Activated T-helper 9 cell treated with anti-CD3 and anti-CD28 coated beads, Interleukin-2, amount 50 U/mL, for 16 hours (primary cell): ENCODE measurements at regions not wholly inside any gene's neighbourhood (a gene's known extent, or its start where the extent isn't known, plus 50 kb on each side); places are given as distances from the start of the nearest gene placed in this dataset.
A peak's percentile ranks its signal among the peaks of the same experiment; 100 is the strongest.
"Not testable (repeated sequence)": the region's sequence is repeated elsewhere in the genome, so short reads cannot be mapped to it uniquely, and the experiment has no call there.

Experiments used
- DNase-seq: peaks from one replicate; pipeline ENCODE4 v3.0.0-alpha.2; 2020; ENCODE audit warnings: low read depth

DNA sequence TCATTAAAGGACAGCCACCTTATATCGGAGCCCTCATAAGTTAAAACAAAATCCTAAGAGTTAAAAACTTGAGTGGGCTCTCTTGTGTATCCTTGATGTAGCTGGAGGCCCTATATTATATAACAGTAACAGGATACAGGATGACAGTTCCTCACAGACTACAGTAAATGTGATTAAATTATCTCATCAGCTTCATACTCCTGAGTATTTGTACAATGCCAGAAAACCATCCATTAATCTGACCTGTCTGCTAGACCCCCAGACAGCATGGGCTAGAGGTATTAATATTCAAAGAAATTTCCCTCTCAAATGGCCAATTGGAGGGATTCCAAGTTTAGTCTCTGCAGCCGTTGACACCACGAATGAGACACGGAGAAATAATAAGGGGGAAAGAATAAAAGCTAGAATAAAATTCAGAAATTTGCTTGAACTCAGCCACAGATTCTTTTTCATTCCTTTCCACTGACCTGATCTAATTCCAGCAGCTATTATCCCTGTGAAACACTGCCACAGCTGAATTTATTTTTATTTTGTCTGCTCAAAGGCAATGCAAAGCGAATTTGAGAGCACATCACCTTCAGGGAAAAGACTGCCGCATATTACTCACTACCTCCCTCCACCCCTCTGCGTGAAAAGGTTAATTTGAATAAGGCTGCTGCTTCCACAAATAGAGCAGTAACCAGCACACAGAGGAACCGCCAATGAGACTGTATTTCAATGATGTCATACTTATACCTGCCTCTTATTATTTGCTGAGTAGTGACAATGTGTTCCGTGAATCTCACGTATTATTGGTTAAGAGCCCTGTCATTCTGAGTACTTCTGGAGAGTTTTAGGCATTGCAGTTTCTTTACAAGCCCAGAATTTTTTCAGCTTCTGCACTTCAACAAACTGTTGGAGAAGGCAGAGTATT, 155.9 kb upstream of the KLF12 start:
- DNase-seq: peak; percentile 3

DNA sequence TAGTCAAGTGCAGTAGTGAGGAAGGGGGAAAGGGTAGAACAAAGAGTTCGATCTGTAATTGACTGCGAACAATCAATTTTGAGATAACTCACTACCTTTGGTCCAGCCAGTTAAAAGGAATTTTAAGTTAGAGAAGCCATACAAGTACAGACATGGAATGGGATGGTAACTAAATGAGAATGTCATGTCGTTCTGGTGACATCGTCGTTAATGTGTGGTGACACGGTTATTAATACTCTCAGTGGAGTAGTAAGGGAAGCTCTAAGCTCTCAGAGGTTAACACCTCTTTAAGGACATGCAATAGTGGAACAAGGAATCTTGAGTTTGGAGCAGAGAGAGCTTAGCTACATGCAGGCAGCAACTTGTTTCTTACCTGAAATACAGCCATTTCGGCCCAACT, 154.9 kb upstream of the KLF12 start:
- DNase-seq: no peak

DNA sequence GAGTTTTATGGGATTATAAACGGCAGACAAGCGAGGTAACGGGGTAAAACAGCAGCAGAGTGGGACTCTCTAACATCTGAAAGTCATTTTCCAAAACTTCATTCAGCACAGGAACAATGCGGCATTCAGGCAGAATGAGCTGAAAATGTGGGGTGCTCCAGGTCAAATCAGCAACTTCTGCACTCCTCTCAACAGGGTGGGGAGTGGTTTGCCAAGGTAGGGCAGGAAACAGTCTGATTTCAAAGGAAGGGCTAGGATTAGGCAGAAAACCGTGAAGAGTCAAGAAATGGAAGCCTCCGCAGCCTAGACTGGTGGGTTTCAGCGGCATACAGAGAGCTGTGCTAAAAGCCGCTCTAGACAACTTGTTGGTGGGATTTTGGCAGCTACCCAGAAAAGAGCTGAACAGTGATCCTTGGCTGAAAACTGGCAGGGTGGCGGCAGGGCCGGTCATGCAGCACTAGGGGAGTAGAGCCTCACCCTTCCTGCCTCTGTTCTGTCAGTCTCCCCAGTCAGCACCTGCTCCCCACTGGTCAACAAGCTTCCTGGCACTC, 154.2 kb upstream of the KLF12 start:
- peak; percentile 6 for DNase-seq

DNA sequence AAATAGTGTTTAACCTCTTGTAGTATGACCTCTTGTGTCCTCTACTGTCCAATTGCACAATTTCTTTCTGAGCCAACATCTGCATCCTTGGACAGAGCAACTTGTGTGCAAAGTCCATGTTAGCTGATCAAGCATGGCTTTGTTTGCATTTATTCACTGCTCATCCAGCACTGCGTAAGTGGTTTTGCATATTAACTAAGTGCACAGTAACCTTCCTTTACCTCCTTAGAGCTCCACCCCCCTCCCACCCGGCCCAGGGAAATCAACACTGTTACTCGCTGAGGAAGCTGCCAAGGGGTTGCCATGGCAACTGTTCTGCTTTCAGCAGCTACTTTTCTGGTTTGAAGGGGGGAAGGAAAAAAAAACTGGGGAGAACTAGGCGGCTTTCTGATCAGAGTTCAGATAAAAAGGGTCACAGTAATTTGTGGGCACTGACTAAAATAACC, 153.5 kb upstream of the KLF12 start:
- peak; percentile 75 for DNase-seq

DNA sequence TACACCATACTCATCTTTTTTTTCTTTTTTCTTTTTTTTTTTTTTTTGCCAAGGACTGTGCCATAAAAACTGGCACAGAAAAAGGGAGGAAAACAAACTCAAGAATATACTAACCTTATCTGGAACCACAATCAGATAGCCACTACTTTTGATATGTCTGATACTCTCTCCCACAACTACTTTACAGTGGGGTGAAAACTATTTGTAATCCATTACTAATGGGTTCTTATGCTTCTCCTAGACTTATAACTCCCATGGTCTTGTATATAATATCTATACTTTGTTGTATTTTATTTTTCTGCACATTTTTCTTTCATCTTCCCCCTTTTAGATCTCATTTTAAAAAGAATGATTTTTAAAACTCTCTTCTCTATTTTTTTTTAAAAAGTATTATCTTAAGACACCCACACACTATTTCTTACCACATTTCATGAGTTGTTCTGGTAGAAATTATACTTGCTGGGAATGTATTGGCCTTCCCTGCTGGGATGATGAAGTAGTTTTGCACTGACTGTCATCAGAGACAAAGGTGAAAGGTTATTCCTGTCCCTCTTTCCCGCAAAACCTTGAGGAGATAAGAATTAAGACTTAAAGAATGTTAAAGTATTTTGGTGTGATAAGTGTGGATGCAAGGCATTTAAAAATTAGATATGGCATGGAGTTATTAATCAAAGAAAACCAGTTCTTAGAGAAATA, 146.7 kb upstream of the KLF12 start:
- no peak for DNase-seq

DNA sequence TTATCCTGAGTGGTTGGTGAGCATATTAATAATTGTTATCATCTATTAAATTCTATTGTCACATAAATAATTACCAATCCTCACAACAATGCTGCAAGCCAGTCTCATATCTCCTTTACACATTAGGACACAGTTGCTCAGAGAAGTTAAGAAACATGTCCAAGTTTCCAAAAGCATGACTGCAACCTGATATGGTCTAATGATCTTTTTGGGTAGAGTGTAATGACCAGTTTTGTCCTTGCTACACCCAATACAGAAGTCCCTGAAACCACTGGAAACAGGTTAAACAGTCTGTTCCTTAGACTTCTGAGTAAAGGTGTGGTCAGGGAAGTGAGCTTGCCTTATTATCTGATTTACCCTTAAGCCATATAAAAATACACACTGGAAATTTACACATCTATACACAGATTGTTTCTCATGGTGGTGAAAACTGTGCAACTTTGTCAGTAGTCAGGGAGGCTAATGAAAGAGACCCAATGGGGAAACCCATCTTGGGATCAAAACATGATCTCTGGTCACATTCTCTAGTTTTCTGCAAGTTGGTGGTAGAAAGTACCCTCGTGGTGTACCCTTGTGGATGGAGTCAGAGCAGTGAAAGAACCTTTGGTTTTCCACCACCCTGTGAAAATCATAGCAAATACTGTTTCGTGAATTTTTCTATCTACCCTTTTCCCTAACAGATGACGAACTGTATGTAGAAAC, 146.0 kb upstream of the KLF12 start:
- DNase-seq: no peak

DNA sequence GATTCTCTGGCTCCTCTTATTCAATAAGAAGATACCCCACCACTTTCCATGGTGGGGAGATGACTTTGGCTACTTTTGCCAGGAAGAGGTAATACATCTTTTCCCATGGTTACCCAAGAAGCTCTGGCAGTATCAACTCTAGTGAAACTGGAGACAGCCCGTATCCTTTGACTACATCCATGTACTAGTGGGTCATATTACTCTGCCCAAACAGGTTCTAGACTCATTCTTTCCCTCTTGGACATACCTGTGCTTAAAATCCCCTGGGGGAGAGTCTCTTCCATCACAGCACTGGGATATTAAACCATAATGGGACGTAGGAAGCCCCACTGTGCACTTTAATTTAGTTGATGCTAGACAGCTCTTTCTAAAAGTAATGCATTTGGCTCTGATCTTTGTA, 144.7 kb upstream of the KLF12 start:
- no peak for DNase-seq

DNA sequence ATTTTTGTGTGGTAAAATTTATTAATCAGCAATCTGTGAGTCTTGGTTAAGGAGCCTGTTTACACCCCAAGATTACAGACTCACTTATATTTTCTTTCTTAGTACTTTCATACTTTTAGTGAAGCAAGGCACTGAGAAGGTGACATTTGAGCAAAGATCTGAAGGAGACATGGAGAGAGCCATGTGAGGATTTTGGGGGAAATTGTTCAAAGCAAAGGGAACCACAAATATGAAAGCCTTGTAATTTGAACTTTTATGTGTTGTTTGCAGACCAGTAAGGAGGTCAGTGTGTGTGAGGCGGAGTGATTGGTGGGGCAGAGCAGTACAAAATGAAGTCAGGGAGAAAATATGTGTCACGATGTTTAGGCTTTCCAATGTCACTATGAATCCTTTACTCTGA, 140.7 kb upstream of the KLF12 start:
- no peak for DNase-seq

DNA sequence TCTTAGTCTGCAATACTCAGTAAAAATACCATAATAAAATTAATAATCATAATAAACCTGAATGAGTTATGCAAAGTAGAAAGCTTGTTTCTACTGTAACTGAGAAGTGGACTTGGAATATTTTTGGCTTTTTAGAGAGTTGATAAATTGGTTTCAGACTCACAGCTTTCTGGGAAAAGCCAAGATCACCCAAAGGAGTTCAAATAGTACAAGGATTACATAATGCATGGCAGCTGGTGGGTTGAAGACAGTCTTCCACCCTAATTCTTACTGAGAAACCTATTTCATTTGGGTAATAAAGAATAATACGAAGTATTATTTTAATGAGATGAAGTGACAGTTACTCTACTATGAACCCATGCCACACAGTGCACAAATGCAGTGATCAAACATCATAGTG, 139.4 kb upstream of the KLF12 start:
- no peak for DNase-seq

DNA sequence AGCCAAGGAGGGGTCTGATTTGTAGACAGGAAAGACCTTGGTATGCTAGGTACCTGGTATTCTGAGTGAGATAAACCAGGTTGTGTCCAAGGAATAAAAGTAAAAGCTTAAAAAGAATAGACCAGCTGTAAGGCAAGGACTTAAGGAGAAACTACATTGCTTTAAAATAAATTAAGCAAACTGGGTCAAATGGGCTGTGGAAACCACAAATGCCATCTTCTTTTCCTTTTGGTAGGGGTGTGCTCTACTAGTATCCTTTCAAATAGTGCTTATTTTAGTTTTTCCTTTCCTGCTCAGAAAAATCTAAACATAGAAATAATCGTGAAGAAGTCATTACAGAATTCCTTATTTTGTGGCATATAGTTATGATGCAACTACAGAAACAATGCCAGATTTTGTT, 138.6 kb upstream of the KLF12 start:
- no peak for DNase-seq

DNA sequence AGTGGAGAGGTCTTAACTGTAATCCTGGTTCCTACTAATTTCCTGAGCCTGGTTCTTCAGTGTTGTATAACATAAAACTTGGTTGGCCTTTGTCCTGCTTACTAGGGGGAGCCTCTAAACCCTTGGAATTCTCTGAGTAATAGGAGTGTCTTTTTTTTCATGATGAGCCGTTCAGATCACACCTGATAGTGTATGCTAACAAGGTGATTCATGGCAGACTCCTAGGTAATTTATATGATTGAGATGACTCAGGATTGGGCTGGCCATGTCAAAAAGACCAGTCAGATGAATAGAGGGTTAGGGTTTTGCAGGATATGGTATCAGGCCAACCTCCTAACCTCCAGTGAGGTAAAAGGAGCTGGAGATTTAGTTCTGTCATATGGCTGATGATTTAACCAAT, 135.8 kb upstream of the KLF12 start:
- no peak for DNase-seq

DNA sequence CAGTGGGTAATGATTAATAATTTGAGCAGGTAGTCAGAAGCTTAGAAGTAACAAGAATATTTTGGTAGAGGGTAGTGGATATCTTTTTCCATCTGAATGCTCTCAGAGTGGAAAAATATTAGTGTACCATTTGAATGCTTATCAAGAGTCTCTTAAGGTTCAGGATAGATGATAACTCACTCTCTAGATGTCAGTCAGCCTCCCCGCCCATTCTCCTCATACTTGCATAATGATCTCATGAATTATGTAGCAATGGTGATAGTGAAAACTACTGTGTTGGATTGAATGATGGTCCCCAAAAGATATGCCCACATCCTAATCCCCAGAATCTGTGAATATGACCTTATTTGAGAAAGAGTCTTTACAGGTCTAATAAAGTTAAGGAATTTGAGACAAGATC, 132.7 kb upstream of the KLF12 start:
- no peak for DNase-seq

DNA sequence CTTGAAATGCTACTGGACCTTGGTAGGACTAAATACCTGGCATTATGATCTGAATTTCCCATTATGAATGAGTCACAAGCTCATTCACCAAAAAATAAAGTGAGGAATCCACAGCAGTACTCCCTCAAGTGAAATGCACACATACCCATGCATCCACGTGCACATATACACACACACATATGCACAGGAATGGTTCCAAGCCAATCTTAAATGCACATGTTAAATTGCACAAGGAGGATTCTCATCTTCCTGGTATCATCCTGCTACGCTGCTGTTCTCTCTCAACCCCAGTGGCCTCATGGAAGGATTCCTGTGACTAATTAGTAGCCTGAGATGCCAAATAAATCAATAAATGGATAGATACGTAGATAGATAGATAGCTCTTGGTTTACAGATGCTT, 132.1 kb upstream of the KLF12 start:
- no peak for DNase-seq

DNA sequence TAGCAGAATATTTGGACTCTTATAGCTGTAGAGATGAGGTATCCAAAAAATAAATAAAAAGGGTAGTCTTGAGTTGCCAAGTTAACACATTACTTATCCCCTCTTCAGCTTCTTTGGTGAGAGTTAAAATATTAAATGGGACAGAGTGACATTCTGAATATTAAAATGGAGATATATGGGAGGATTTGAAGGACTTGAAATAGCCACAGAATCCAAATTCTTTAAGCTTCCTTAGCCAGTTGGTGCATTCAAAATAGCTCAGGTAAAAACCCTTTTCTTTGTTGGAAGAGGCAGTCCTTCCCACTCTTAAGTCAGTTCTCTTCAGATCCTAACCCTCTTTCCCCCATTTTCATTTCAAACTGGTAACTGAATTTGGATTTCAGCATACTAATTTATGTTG, 130.1 kb upstream of the KLF12 start:
- DNase-seq: no peak

DNA sequence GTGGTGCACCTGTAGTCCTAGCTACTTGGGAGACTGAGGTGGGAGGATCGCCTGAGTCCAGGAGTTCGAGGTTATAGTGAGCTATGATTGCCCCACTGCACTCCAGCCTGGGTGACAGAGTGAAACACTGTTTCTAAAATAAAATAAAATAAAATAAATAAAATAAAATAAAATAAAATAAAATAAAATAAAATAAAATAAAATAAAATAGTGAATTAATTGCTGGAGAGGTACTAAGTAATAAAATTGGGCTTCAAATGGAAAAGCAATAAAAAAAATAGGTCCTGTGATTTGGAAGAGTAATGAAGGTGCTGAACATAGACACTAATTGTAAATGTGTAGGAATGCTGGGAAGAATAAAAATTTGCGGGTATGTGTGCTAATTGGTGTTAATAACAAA, 126.2 kb upstream of the KLF12 start:
- not testable (repeated sequence) for DNase-seq

DNA sequence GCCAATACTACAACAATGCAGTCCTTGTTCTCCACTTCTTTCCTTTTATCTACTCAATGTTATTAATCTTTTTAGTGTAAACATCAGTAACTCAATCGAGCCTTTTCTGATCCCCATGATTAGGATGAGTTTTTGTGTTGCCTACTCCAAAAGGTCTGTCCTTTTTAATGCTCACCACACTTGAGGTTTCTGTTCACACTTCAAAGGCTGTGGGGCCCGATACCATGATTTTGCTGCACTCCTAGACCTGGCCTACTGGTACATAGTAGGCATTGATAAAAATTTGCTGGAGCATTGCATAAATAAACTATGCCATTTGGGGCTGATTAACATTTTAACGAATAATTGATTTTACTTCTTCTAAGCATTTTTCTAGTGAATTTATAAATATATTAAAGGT, 125.4 kb upstream of the KLF12 start:
- DNase-seq: no peak

DNA sequence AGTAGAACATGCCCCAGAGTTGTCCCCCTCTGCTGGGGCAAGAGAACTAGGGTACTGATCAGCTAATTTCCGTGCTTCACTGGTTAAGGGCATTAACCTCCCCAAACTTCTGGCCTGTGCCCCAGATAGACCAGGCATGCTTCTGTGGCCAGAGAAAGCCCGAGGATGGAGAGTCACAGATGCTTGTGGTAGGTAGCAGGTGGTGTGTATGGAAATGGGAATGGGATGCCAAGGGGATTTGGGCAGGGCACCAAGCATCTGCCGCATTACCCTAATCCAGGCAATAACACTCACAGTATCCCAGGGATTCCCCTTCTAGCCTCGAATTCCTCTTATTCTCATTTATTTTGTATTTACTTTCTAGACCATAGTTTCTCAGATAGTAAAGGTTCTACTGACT, 124.8 kb upstream of the KLF12 start:
- DNase-seq: no peak

DNA sequence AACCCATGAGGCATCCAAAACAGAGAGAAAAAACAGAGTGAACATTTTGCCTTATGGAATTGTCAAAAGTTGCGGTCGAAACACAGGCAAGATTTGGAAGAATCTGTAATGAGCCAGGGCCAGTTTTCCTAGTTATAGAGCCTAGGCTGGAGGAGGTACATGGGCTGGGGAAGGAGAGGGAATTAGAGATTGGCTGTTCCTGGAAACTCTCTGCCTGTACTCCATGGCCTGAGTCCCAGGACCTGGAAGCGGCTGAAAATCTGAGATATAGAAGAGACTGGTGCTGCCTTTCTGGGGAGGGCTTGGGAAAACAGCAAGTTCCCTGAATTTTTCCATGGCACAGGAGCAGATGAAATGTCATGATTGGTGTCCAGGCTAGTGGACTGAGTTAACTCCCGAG, 122.8 kb upstream of the KLF12 start:
- DNase-seq: no peak

DNA sequence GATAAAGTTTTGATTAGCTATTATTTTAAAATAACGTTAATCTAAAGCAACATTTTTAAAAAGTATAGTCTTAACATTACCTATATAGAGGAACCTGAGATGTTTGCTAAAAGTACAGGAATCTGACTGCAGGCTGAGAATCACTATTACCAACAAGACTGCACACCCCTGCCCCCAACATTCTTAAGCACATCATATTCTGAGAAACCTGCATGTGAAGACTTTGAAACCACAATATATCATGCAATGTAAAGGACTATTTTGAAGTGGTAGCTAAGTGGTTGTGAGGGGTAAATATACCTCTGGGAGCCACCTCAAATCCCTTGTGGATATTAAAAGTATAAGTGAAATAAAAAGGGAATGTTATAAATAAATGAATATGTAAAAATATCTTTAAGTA, 119.0 kb upstream of the KLF12 start:
- DNase-seq: no peak

DNA sequence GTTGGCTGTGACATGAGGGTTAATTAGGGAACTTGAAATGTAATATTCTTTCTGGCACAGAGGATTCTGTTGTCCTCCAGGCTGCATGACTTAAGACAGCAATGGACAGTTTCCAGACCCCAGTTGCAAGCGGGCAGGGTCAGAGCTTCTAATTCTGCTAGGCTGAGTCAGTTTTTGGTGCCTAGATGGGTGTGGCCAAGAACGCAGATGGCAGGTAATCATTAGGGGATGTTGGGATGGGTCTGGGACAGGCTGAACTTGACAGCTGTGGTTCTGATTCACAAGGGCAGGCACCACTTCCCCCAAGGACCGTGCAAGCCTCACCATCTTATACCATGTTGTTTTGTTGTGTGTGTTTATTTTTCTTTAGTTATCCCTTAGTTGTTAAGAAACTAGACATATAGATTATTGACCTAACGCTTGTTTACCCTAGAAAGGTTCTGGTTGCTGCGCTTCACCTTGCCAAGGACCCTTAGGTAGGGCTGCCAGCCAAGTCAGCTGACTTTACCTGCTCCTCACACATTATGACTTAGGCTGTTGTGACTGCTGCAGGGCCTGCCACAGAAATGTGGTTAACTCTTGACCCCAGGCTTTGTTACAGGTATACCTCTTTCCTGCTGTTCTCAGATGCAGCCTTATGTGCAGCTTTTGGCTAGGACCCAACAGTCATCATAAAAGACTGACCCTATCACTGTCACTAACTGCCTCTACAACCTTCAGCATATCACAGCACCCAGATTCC, 117.7 kb upstream of the KLF12 start:
- DNase-seq: no peak

DNA sequence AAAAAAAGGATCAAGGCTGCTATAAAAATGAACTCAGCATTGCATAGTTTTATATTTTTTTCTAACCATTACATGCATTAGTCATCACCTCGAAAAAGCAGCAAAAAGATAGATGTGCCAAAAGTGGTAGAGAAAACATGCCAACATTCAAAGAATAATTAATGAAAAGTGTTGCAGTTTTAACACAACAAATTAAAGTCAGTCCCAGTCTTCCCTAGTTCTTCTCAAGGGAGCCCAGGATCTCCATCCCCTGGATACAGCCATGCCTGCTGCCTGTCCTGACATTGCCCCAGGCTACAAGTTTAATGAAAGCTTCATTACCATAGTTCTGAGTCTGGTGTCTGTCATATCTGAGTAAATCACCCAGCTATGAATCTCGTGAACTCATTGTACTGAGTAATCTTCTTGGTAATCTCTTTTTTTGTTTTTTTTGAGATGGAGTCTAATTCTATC, 116.6 kb upstream of the KLF12 start:
- no peak for DNase-seq

DNA sequence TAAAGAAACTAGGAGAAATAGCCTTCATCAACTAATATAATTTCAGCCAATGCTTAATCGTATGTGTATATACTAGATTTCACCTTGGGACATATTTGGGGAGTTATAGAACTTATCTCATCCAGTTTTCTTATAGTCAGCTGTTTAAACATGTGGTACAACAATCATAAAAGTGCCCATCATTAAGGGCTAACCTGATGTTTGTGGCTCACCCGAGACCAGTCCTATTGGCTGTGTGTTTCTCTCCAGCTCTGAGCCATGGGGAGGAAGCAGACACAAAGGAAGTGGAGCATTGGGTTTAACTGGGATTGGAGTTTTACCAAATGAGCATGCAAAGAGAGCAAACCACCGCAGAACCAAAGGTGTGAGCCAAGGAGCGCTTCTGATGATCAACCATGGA, 114.3 kb upstream of the KLF12 start:
- DNase-seq: no peak
